DMS53 treated with DMSO at 0.1 percent for 48 hours (cell line): ENCODE measurements at regions not wholly inside any gene's neighbourhood (a gene's known extent, or its start where the extent isn't known, plus 50 kb on each side); places are given as distances from the start of the nearest gene placed in this dataset.
A peak's percentile ranks its signal among the peaks of the same experiment; 100 is the strongest.

Experiments used
- DNase-seq: peaks from one replicate; lab custom pipeline; 2025; ENCODE audit not compliant: unreplicated experiment; lab: John Stamatoyannopoulos, UW

- no peak for DNase-seq
Measured at GRCh38 chr7:42858570-42858969, 53.3 kb downstream of the C7orf25 start.

GRCh38 chr7:42856605-42856987 lies 55.3 kb downstream of the C7orf25 start:
- no peak for DNase-seq

GRCh38 chr7:42854571-42855118 lies 57.2 kb downstream of the C7orf25 start:
- no peak for DNase-seq

- no peak for DNase-seq
Measured at GRCh38 chr7:42852531-42852930, 59.3 kb downstream of the C7orf25 start.

GRCh38 chr7:42843205-42843800 lies 68.6 kb downstream of the C7orf25 start:
- peak; percentile 15 for DNase-seq

GRCh38 chr7:42834676-42835075 lies 77.2 kb downstream of the C7orf25 start:
- no peak for DNase-seq

GRCh38 chr7:42833411-42833810 lies 78.5 kb downstream of the C7orf25 start:
- DNase-seq = no peak

GRCh38 chr7:42832667-42833066 lies 79.2 kb downstream of the C7orf25 start:
- DNase-seq = no peak

- DNase-seq = peak; percentile 11
Measured at GRCh38 chr7:42831718-42832522, 80.0 kb downstream of the C7orf25 start.

- DNase-seq = no peak
Measured at GRCh38 chr7:42831006-42831717, 80.7 kb downstream of the C7orf25 start.

GRCh38 chr7:42812779-42813178 lies 99.1 kb downstream of the C7orf25 start:
- no peak for DNase-seq

GRCh38 chr7:42805601-42806000 lies 106.3 kb downstream of the C7orf25 start:
- DNase-seq = no peak

GRCh38 chr7:42794673-42795072 lies 117.2 kb downstream of the C7orf25 start:
- no peak for DNase-seq

- DNase-seq = no peak
Measured at GRCh38 chr7:42792841-42793240, 119.0 kb downstream of the C7orf25 start.

GRCh38 chr7:42790196-42790595 lies 121.7 kb downstream of the C7orf25 start:
- no peak for DNase-seq

GRCh38 chr7:42774436-42774835 lies 137.4 kb downstream of the C7orf25 start:
- DNase-seq = no peak

- DNase-seq = no peak
Measured at GRCh38 chr7:42770114-42770513, 141.8 kb downstream of the C7orf25 start.

- DNase-seq = no peak
Measured at GRCh38 chr7:42768045-42768444, 143.8 kb downstream of the C7orf25 start.

- DNase-seq = no peak
Measured at GRCh38 chr7:42766782-42767423, 145.0 kb downstream of the C7orf25 start.

GRCh38 chr7:42765931-42766330 lies 145.9 kb downstream of the C7orf25 start:
- no peak for DNase-seq

- DNase-seq = no peak
Measured at GRCh38 chr7:42763137-42763551, 148.7 kb downstream of the C7orf25 start.
